D721Med (cell line): ENCODE measurements at regions not wholly inside any gene's neighbourhood (a gene's known extent, or its start where the extent isn't known, plus 50 kb on each side); places are given as distances from the start of the nearest gene placed in this dataset.
"Not testable (repeated sequence)": the region's sequence is repeated elsewhere in the genome, so short reads cannot be mapped to it uniquely, and the experiment has no call there.

Experiments
- DNase-seq: peaks from one replicate; pipeline ENCODE4 v3.0.0; 2011; ENCODE audit warnings: low spot score; ENCODE audit not compliant: insufficient read length
- FAIRE-seq: peaks from 2 replicates; lab custom pipeline; 2011; peaks lifted over from hg19 to GRCh38; lab: Jason Lieb, UNC
- TF ChIP-seq, protein P1 (sequence below): IDR thresholded peaks from 2 replicates; pipeline ENCODE4 v1.5.1; 2012; ENCODE audit warnings: mild to moderate bottlenecking, control low read depth; ENCODE audit not compliant: insufficient read depth; ENCODE audit errors: missing control alignments

DNA sequence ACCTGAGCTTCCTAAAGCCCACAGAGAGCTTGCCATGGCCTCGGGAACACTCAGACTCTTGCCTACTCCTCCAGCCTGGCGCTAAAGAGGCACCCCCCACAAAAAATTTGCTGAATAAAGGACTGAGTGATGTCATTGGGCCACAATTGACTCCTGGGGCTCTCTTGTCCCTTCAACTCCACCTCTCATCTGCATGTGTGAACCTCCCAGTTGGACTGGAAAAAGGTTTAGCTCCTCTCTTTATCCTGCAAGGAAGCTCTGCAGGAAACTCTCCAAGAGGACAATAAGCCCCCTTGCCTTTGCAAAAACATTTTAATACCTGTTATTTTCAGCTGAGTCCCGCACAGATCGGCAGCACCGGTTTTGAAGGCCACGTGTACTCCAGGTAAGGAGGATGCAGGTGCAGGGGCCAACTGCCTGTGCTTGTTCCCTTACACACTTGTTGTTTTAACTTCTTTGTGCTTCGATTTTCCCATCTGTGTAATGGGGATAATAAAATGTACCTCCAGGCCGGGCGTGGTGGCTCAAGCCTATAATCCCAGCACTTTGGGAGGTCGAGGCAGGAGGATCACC, 107.3 kb downstream of the TFAP2C start:
- DNase-seq (no peak), FAIRE-seq (no peak)
- TF ChIP-seq, protein P1, sequence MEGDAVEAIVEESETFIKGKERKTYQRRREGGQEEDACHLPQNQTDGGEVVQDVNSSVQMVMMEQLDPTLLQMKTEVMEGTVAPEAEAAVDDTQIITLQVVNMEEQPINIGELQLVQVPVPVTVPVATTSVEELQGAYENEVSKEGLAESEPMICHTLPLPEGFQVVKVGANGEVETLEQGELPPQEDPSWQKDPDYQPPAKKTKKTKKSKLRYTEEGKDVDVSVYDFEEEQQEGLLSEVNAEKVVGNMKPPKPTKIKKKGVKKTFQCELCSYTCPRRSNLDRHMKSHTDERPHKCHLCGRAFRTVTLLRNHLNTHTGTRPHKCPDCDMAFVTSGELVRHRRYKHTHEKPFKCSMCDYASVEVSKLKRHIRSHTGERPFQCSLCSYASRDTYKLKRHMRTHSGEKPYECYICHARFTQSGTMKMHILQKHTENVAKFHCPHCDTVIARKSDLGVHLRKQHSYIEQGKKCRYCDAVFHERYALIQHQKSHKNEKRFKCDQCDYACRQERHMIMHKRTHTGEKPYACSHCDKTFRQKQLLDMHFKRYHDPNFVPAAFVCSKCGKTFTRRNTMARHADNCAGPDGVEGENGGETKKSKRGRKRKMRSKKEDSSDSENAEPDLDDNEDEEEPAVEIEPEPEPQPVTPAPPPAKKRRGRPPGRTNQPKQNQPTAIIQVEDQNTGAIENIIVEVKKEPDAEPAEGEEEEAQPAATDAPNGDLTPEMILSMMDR: no peak

DNA sequence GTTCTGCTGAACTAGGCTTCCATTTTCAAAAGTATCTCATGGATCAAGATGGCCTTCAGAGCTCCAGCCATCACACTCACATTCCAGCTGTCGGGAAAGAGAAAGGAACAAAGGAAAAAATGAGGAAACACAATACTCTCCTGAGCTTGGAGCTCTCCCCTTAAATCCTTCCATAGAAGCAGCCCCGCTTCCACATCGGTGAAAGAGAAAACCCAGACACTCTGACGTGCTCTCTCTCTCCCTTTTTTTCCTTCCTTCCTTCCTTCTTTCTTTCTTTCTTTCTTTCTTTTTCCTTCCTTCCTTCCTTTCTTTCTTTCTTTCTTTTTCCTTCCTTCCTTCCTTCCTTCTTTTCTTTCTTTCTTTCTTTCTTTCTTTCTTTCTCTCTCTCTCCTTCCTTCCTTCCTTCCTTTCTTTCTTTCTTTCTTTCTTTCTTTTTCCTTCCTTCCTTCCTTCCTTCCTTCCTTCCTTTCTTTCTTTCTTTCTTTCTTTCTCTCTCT, 115.3 kb downstream of the TFAP2C start:
- DNase-seq, FAIRE-seq: not testable (repeated sequence)

DNA sequence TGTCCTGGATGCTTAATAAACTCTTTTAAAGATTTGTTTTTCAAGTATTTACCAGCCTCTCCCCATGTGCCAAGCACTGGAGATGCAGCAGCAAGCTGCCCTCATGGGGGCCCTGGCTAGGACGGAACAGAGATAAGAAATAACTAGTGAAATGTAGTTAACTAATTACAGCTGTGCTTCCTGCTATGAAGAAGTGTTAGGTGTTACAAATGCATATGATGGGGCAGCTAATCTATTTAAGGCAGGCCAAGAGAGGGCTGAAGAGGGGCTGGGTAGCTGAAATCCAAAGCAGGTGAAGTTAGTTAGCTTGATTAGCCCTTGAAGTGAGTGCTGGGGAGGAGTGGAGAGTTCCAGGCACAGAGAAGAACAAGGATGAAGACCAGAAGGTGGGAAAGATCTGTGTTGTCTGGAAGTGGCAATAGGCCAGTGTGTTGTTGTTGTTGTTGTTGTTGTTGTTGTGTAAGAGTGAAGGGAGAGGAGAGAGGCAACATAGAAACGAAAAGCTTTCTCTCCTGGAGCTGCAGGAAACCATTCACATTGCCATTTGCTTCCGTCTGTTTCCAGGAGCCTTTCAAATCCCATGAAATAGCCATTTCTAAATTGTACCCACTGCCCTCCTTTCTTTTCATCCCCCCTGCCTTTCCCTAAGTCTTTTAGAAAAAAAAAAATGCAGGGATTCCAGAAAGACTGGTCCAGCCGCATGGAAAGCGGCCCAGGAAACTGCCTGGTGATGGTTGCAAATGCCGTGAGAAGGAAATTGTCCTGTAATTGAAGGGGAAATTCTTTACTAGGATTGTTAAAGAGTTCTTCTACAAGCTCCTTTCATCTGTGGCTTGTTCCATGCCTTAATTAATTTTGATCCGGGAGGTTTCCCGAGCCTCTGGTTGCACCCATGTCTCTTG, 119.6 kb downstream of the TFAP2C start:
- TF ChIP-seq, protein P1: no peak
- FAIRE-seq: no peak
- DNase-seq: no peak

DNA sequence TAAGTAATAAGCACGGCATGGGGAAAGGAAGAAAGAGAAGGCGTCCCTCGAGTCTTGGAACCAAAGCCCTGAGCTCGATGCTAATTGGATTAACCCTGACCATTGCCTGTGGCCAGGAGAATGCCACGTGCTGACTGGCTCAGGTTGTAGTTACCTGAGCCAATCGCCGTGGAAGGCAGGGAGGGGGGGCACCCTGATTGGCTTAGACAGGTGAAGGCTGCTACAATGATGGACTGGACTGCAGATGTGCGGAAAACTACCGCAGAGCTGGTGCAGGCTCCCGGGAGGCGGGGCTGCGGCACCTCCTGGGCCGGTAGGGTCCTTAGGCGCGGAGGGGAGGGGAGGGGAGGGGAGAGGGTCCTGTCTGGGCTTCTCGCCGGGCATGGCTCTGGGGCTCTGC, 121.3 kb downstream of the TFAP2C start:
- DNase-seq: no peak
- no peak for FAIRE-seq
- TF ChIP-seq, protein P1: no peak

DNA sequence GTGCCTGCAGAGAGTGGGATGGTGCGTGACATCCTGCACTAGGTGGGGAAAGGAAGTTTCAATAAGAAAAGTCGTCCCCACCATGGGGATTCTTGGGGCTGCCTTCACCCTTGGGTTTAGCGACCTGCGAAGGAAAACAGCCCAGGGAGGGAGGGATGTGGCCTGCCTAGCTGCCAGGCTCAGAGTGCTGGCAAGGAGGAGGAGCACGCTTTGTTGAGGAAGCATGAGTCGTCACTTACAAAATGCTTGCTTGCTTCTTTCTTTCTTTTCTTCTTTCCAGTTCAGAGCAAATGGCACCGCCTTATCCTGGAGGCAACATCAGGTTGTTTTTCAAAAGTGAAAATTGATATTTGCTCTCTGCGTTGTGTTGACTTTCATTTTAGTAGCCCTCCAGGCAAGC, 123.2 kb downstream of the TFAP2C start:
- TF ChIP-seq, protein P1: no peak
- no peak for FAIRE-seq
- no peak for DNase-seq

DNA sequence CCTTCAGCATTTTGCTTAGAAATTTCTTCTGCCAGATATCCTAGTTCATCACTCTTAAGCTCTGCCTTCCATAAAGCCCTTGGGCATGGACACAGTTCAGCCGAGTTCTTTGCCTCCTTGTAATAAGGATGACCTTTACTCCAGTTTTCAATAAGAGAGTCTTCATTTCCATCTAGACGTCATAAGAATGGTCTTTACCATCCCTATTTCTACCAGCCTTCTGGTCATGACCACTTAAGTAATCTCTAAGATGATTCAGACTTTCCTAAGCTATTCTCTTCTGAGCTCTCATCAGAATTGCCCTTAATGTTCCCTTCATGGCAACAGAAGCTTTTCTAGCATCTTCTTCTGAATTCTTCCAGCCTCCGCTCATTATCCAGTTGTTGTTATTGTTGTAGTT, 126.1 kb downstream of the TFAP2C start:
- TF ChIP-seq, protein P1: no peak
- DNase-seq: no peak
- FAIRE-seq: no peak

DNA sequence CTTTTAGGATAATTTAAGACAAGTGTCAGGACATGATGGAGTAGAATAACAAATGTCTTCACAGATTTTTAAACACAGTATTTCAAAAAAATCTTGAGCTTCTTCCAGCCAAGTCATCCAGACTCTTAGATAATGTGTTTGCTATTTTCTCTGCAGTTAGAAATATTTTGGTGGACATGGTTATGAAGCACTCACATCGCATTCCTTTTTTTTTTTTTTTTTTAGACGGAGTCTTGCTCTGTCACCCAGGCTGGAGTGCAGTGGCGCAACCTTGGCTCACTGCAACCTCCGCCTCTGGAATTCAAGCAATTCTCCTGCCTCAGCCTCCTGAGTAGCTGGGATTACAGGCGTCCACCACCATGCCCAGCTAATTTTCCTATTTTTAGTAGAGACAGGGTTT, 127.6 kb downstream of the TFAP2C start:
- FAIRE-seq: not testable (repeated sequence)

DNA sequence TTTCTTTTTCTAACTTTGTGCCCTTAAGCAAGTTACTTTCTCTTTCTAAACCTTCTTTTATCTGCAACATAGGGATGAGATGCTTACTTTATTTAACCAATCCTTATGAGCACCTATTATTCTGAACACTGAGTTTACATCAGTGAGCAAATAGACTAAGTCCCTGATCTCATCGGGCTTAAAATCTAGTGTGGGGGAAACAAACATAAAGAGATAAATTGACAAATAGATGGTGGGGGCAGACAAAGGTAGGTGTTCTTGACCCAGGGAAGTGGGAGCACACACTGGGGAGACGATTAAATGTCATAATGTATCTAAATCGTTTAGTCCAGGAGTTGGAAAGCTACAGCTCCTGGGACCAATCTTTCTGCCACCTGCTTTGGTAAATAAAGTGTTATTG, 129.6 kb downstream of the TFAP2C start:
- no peak for DNase-seq
- TF ChIP-seq, protein P1: no peak
- FAIRE-seq: no peak

More for the DNA sequence above, 127.6 kb downstream of the TFAP2C start:
- DNase-seq: not testable (repeated sequence)
